SK-N-SH (cell line): ENCODE measurements at regions not wholly inside any gene's neighbourhood (a gene's known extent, or its start where the extent isn't known, plus 50 kb on each side); places are given as distances from the start of the nearest gene placed in this dataset.

Experiments
- CTCF ChIA-PET: fragments of 300-600, 350-600 bp; formaldehyde crosslinking; extraction: SDS; loops from one replicate; lab custom pipeline; 2021; lab: Yijun Ruan, JAX
- POLR2A ChIA-PET: fragments of 350-600 bp; sonication (Branson Sonifier 250); formaldehyde crosslinking; extraction: SDS; loops from one replicate; lab custom pipeline; 2020; ENCODE audit warnings: antibody characterized with exemption, inconsistent platforms; lab: Yijun Ruan, JAX
- DNase-seq: peaks from one replicate; pipeline ENCODE4 v3.0.0; 2012
- H2AFZ ChIP-seq: fragments of 200-600 bp; sonication (generic); 2 replicates; pipeline ENCODE4 v1.8.1; 2016; ENCODE audit warnings: antibody characterized with exemption, mild to moderate bottlenecking, low read depth
- H3F3A ChIP-seq: fragments of 200-600 bp; sonication (generic); replicated peaks from 2 replicates; pipeline ENCODE3; 2016; ENCODE audit warnings: antibody characterized with exemption, mild to moderate bottlenecking; ENCODE audit not compliant: insufficient read depth
- H3K27ac ChIP-seq, 2 experiments: fragments of 200-500 bp in 1 of 2; fragments of 200-600 bp in 1 of 2; sonication (Bioruptor generic) in 1 of 2; sonication (generic), shearing (Covaris generic) in 1 of 2; 2 replicates each; pipeline versions ENCODE4 v1.5.1 to v1.6.1; 2014 to 2016; ENCODE audit warnings: low read depth in 2 of 2, inconsistent platforms in 1 of 2, low read length in 1 of 2, mild to moderate bottlenecking in 1 of 2, mixed read lengths in 1 of 2
- H3K27me3 ChIP-seq: fragments of 200-600 bp; sonication (generic), shearing (Covaris generic); 2 replicates; pipeline ENCODE4 v1.6.1; 2016; ENCODE audit warnings: mixed run types; ENCODE audit not compliant: insufficient read depth
- H3K36me3 ChIP-seq, 2 experiments: fragments of 200-500 bp in 1 of 2; fragments of 200-600 bp in 1 of 2; sonication (Bioruptor generic) in 1 of 2; sonication (generic) in 1 of 2; replicated peaks in 1 of 2; 2 replicates each; pipeline versions ENCODE3 to v1.5.1; 2014 to 2016; ENCODE audit warnings: low read length in 1 of 2, mild to moderate bottlenecking in 1 of 2; ENCODE audit not compliant: insufficient read depth in 2 of 2, control insufficient read depth in 1 of 2
- H3K4me1 ChIP-seq, 2 experiments: fragments of 200-500 bp in 1 of 2; fragments of 200-600 bp in 1 of 2; sonication (Bioruptor generic) in 1 of 2; sonication (generic), shearing (Covaris generic) in 1 of 2; 2 replicates each; pipeline versions ENCODE4 v1.5.1 to v1.6.1; 2014 to 2016; ENCODE audit warnings: low read depth in 1 of 2, low read length in 1 of 2, mixed run types in 1 of 2; ENCODE audit not compliant: insufficient read depth in 2 of 2, control insufficient read depth in 1 of 2
- H3K4me2 ChIP-seq: fragments of 200-600 bp; sonication (generic), shearing (Covaris generic); 2 replicates; pipeline ENCODE4 v1.6.1; 2017; ENCODE audit warnings: mixed run types
- H3K4me3 ChIP-seq, 2 experiments: fragments of 200-500 bp in 1 of 2; fragments of 200-600 bp in 1 of 2; sonication (Bioruptor generic) in 1 of 2; sonication (generic), shearing (Covaris generic) in 1 of 2; 2 replicates each; pipeline versions ENCODE4 v1.5.1 to v1.8.1; 2014 to 2016; ENCODE audit warnings: low read depth in 2 of 2, inconsistent platforms in 1 of 2, low read length in 1 of 2, mild to moderate bottlenecking in 1 of 2, mixed read lengths in 1 of 2, moderate library complexity in 1 of 2
- H3K79me2 ChIP-seq: fragments of 200-600 bp; sonication (generic); 2 replicates; pipeline ENCODE4 v1.8.1; 2017; ENCODE audit warnings: mild to moderate bottlenecking; ENCODE audit not compliant: insufficient read depth
- H3K9ac ChIP-seq: fragments of 200-600 bp; sonication (generic); 2 replicates; pipeline ENCODE4 v1.6.1; 2017; ENCODE audit warnings: mixed run types
- H3K9me2 ChIP-seq: fragments of 200-600 bp; sonication (generic); 2 replicates; pipeline ENCODE4 v1.6.1; 2017; ENCODE audit warnings: mixed run types
- H3K9me3 ChIP-seq: fragments of 200-600 bp; sonication (generic); 2 replicates; pipeline ENCODE4 v1.6.1; 2017; ENCODE audit warnings: mixed run types, mild to moderate bottlenecking, moderate library complexity
- H4K20me1 ChIP-seq: fragments of 200-600 bp; sonication (generic); 2 replicates; pipeline ENCODE4 v1.6.1; 2017; ENCODE audit warnings: mild to moderate bottlenecking, mixed run types; ENCODE audit not compliant: insufficient read depth
- EP300 ChIP-seq, 2 experiments: IDR thresholded peaks; 2 replicates each; pipeline versions ENCODE4 v1.4.0 to v1.6.1; 2012; ENCODE audit warnings: borderline replicate concordance in 1 of 2, low read depth in 1 of 2, low read length in 1 of 2
- FOSL2 ChIP-seq: IDR thresholded peaks from 2 replicates; pipeline ENCODE4 v1.4.0; 2012; ENCODE audit warnings: low read depth, mild to moderate bottlenecking, moderate library complexity, borderline replicate concordance
- JUND ChIP-seq: IDR thresholded peaks from 2 replicates; pipeline ENCODE4 v1.4.0; 2012
- MXI1 ChIP-seq: IDR thresholded peaks from 2 replicates; pipeline ENCODE4 v1.6.1; 2012; ENCODE audit warnings: mild to moderate bottlenecking, low read depth, low read length, improper control_type of control experiment
- NFIC ChIP-seq: IDR thresholded peaks from 2 replicates; pipeline ENCODE4 v1.4.0; 2012; ENCODE audit warnings: borderline replicate concordance
- NRF1 ChIP-seq: IDR thresholded peaks from 2 replicates; pipeline ENCODE4 v1.6.1; 2012; ENCODE audit warnings: low read depth, mild to moderate bottlenecking, low read length
- PBX3 ChIP-seq: IDR thresholded peaks from 2 replicates; pipeline ENCODE4; 2012
- POLR2AphosphoS5 ChIP-seq: IDR thresholded peaks from 2 replicates; pipeline ENCODE4 v1.6.1; 2012; ENCODE audit warnings: low read depth, low read length
- RAD21 ChIP-seq: IDR thresholded peaks from 2 replicates; pipeline ENCODE4 v1.6.1; 2012; ENCODE audit warnings: mild to moderate bottlenecking, low read length
- RCOR1 ChIP-seq: fragments of 150-350 bp; IDR thresholded peaks from 2 replicates; pipeline ENCODE4 v1.6.1; 2017; ENCODE audit warnings: antibody characterized with exemption, low read length
- REST ChIP-seq: IDR thresholded peaks from 2 replicates; pipeline ENCODE4 v1.6.1; 2012; ENCODE audit warnings: mild to moderate bottlenecking, low read depth, low read length, moderate library complexity
- RFX5 ChIP-seq: IDR thresholded peaks from 2 replicates; pipeline ENCODE4 v1.6.1; 2012; ENCODE audit warnings: mild to moderate bottlenecking, improper control_type of control experiment, low read length
- RXRA ChIP-seq: IDR thresholded peaks from 2 replicates; pipeline ENCODE4 v1.4.0; 2012; ENCODE audit warnings: low read depth, mild to moderate bottlenecking, borderline replicate concordance
- TAF1 ChIP-seq: IDR thresholded peaks from 2 replicates; pipeline ENCODE4 v1.6.1; 2012; ENCODE audit warnings: low read depth, mild to moderate bottlenecking, low read length, moderate library complexity, borderline replicate concordance
- TCF12 ChIP-seq: IDR thresholded peaks from 2 replicates; pipeline ENCODE4 v1.4.0; 2012
- USF2 ChIP-seq: fragments of 150-350 bp; IDR thresholded peaks from 2 replicates; pipeline ENCODE4 v1.6.1; 2017; ENCODE audit warnings: antibody characterized with exemption, low read length, low read depth, borderline replicate concordance
- WGBS: methylation state at CpG from one replicate; pipeline ENCODE4 v1.1.6; 2017; ENCODE audit warnings: low lambda C conversion rate; 5-methylcytosine and 5-hydroxymethylcytosine counted together

- DNase-seq = no peak
- TF ChIP-seq REST (no peak), EP300 (IDR thresholded peaks at IDR 0.05; ENCODE audit: borderline replicate concordance in 1 of 2, low read depth in 1 of 2, low read length in 1 of 2) (no peak), RAD21 (no peak), TAF1 (no peak), PBX3 (no peak), FOSL2 (no peak), RXRA (no peak), POLR2AphosphoS5 (no peak), NFIC (no peak), TCF12 (no peak), NRF1 (no peak), JUND (no peak), RFX5 (no peak), MXI1 (no peak), RCOR1 (no peak), USF2 (no peak)
- H3K9ac ChIP-seq = no peak overlapping the region
- no peaks in the 10 kb centered on the region for H4K20me1 ChIP-seq
- no peaks in the 10 kb centered on the region for H3K9me2 ChIP-seq
- no peak overlapping the region for H3K4me2 ChIP-seq
- no peak overlapping the region; a peak in 1 of 4 replicates for H3K27ac ChIP-seq
- ChIA-PET POLR2A (no interaction called here), CTCF (no interaction called here)
- H3F3A ChIP-seq = peaks cover 3% of the 10 kb centered on the region
- H3K9me3 ChIP-seq = no peaks in the 10 kb centered on the region
- H3K36me3 ChIP-seq = peaks cover 3 to 4% of the 10 kb centered on the region in 2 experiments
- H3K79me2 ChIP-seq = peaks cover 22% of the 10 kb centered on the region
- H3K4me3 ChIP-seq = no peak overlapping the region
- peaks cover 5 to 6% of the 10 kb centered on the region in 2 experiments; a peak in 2 of 4 replicates for H3K4me1 ChIP-seq
- 64% methylated on average over 4 of the region's 4 CpGs for WGBS
- H3K27me3 ChIP-seq = no peaks in the 10 kb centered on the region
- H2AFZ ChIP-seq = peak overlapping the region; percentile 85
These were observed 133.0 kb downstream of the OGFRL1 start for GRCh38 chr6:71421611-71422010.
